Hematopoietic multipotent progenitor cell treated with erythropoietin and hydrocortisone succinate and interleukin-3 and kit ligand, for 8 days (in vitro differentiated cells): ENCODE measurements at regions not wholly inside any gene's neighbourhood (a gene's known extent, or its start where the extent isn't known, plus 50 kb on each side); places are given as distances from the start of the nearest gene placed in this dataset.
A peak's percentile ranks its signal among the peaks of the same experiment; 100 is the strongest.
"Not testable (repeated sequence)": the region's sequence is repeated elsewhere in the genome, so short reads cannot be mapped to it uniquely, and the experiment has no call there.

Experiments used
- DNase-seq: peaks from one replicate; pipeline ENCODE4 v3.0.0-alpha.2; 2015

- DNase-seq, result no peak
Observed at GRCh38 chr11:95432714-95433503, 201.9 kb upstream of the SESN3 start.

GRCh38 chr11:95429376-95429907 lies 198.4 kb upstream of the SESN3 start:
- no peak for DNase-seq

- no peak for DNase-seq
Observed at GRCh38 chr11:95426823-95427462, 195.9 kb upstream of the SESN3 start.

- DNase-seq, result no peak
Observed at GRCh38 chr11:95419915-95420314, 188.9 kb upstream of the SESN3 start.

GRCh38 chr11:95418916-95419315 lies 187.9 kb upstream of the SESN3 start:
- DNase-seq, result no peak

- DNase-seq, result no peak
Observed at GRCh38 chr11:95417832-95418231, 186.8 kb upstream of the SESN3 start.

- DNase-seq, result peak; percentile 57
Observed at GRCh38 chr11:95415837-95416304, 184.9 kb upstream of the SESN3 start.

GRCh38 chr11:95414217-95414616 lies 183.2 kb upstream of the SESN3 start:
- DNase-seq, result no peak

- DNase-seq, result no peak
Observed at GRCh38 chr11:95413761-95414160, 182.8 kb upstream of the SESN3 start.

- DNase-seq, result no peak
Observed at GRCh38 chr11:95413021-95413420, 182.0 kb upstream of the SESN3 start.

- no peak for DNase-seq
Observed at GRCh38 chr11:95412074-95412473, 181.1 kb upstream of the SESN3 start.

GRCh38 chr11:95410707-95411106 lies 179.7 kb upstream of the SESN3 start:
- DNase-seq, result not testable (repeated sequence)

GRCh38 chr11:95406271-95406670 lies 175.3 kb upstream of the SESN3 start:
- no peak for DNase-seq

- no peak for DNase-seq
Observed at GRCh38 chr11:95404370-95404769, 173.4 kb upstream of the SESN3 start.

- DNase-seq, result peak; percentile 15
Observed at GRCh38 chr11:95398437-95399112, 167.6 kb upstream of the SESN3 start.

- DNase-seq, result no peak
Observed at GRCh38 chr11:95392644-95393043, 161.6 kb upstream of the SESN3 start.

- DNase-seq, result no peak
Observed at GRCh38 chr11:95389427-95389826, 158.4 kb upstream of the SESN3 start.

GRCh38 chr11:95388086-95388485 lies 157.1 kb upstream of the SESN3 start:
- DNase-seq, result no peak

- DNase-seq, result no peak
Observed at GRCh38 chr11:95387325-95387724, 156.3 kb upstream of the SESN3 start.

- DNase-seq, result no peak
Observed at GRCh38 chr11:95385577-95385976, 154.6 kb upstream of the SESN3 start.

- no peak for DNase-seq
Observed at GRCh38 chr11:95379479-95379878, 148.5 kb upstream of the SESN3 start.

GRCh38 chr11:95378789-95379188 lies 147.8 kb upstream of the SESN3 start:
- no peak for DNase-seq

GRCh38 chr11:95378111-95378510 lies 147.1 kb upstream of the SESN3 start:
- DNase-seq, result no peak

GRCh38 chr11:95375886-95376285 lies 144.9 kb upstream of the SESN3 start:
- no peak for DNase-seq
